Endothelial cell of umbilical vein (primary cell): ENCODE measurements at regions not wholly inside any gene's neighbourhood (a gene's known extent, or its start where the extent isn't known, plus 50 kb on each side); places are given as distances from the start of the nearest gene placed in this dataset.

ENCODE experiments used
- BruUV-seq: library from RNA; stranded (reverse); fragments of 400-500 nt; replicated peaks from 2 replicates; lab custom pipeline; 2021; lab: Mats Ljungman, UMichigan
- CTCF ChIA-PET: fragments of 300-600, 350-600 bp; sonication (Branson Sonifier 250); formaldehyde crosslinking; loops from one replicate; lab custom pipeline; 2021; ENCODE audit warnings: antibody characterized with exemption, inconsistent platforms; lab: Charles Lee
- POLR2A ChIA-PET: fragments of 300-600, 350-600 bp; sonication (Branson Sonifier 250); formaldehyde crosslinking; loops from one replicate; lab custom pipeline; 2021; ENCODE audit warnings: antibody characterized with exemption, inconsistent platforms; lab: Charles Lee
- DNase-seq: peaks from one replicate; pipeline ENCODE4 v3.0.0-alpha.2; 2011; ENCODE audit warnings: low read depth, low spot score
- FAIRE-seq: peaks from 2 replicates; lab custom pipeline; 2011; peaks lifted over from hg19 to GRCh38; lab: Jason Lieb, UNC
- H2AFZ ChIP-seq: 2 replicates; pipeline ENCODE4 v1.6.0; 2012; ENCODE audit warnings: low read depth, low read length, control low read depth, inconsistent platforms
- H3K27ac ChIP-seq: 2 replicates; pipeline ENCODE4 v1.5.1; 2011; ENCODE audit warnings: low read depth, mild to moderate bottlenecking, control low read depth, low read length, moderate library complexity; ENCODE audit not compliant: insufficient read depth
- H3K27me3 ChIP-seq, 2 experiments: 2 replicates each; pipeline versions ENCODE4 v1.6.0 to v1.6.1; 2011; ENCODE audit warnings: low read length in 2 of 2, mixed read lengths in 1 of 2; ENCODE audit not compliant: control insufficient read depth in 2 of 2, insufficient read depth in 2 of 2
- H3K36me3 ChIP-seq, 2 experiments: 2 replicates in 1 of 2; 3 replicates in 1 of 2; pipeline ENCODE4 v1.5.1; 2011; ENCODE audit warnings: low read length in 2 of 2, mild to moderate bottlenecking in 1 of 2, moderate library complexity in 1 of 2; ENCODE audit not compliant: control insufficient read depth in 2 of 2, insufficient read depth in 2 of 2; ENCODE audit errors: extremely low read depth in 1 of 2
- H3K4me1 ChIP-seq: 3 replicates; pipeline ENCODE4 v1.5.1; 2011; ENCODE audit warnings: mild to moderate bottlenecking, low read length; ENCODE audit not compliant: control insufficient read depth, insufficient read depth; ENCODE audit errors: extremely low read depth
- H3K4me2 ChIP-seq: 2 replicates; pipeline ENCODE4 v1.6.1; 2011; ENCODE audit warnings: low read length, control low read depth, mixed read lengths; ENCODE audit not compliant: insufficient read depth
- H3K4me3 ChIP-seq, 3 experiments: fragments of 200-600 bp in 1 of 3; sonication (generic), shearing (Covaris generic) in 1 of 3; replicated peaks in 1 of 3; 2 replicates each; pipeline ENCODE4 v1.5.1; 2011 to 2016; ENCODE audit warnings: control low read depth in 3 of 3, low read length in 3 of 3, mild to moderate bottlenecking in 2 of 3, inconsistent platforms in 1 of 3, low read depth in 1 of 3, moderate library complexity in 1 of 3; ENCODE audit not compliant: insufficient read depth in 1 of 3
- H3K79me2 ChIP-seq: 2 replicates; pipeline ENCODE4 v1.6.0; 2012; ENCODE audit warnings: low read length, inconsistent platforms; ENCODE audit not compliant: control insufficient read depth, insufficient read depth
- H3K9ac ChIP-seq: replicated peaks from 2 replicates; pipeline ENCODE3; 2011; ENCODE audit warnings: low read length, control low read depth; ENCODE audit not compliant: insufficient read depth; ENCODE audit errors: extremely low read depth
- H3K9me1 ChIP-seq: replicated peaks from 3 replicates; pipeline ENCODE4 v1.6.0; 2011; ENCODE audit warnings: mild to moderate bottlenecking, low read length; ENCODE audit not compliant: control insufficient read depth, insufficient read depth; ENCODE audit errors: extremely low read depth
- H3K9me3 ChIP-seq: replicated peaks from 2 replicates; pipeline ENCODE4 v1.5.1; 2012; ENCODE audit warnings: low read length, inconsistent platforms; ENCODE audit not compliant: control insufficient read depth, insufficient read depth
- H4K20me1 ChIP-seq: replicated peaks from 2 replicates; pipeline ENCODE3; 2011; ENCODE audit warnings: mild to moderate bottlenecking, low read length; ENCODE audit not compliant: control insufficient read depth, insufficient read depth; ENCODE audit errors: extremely low read depth
- CTCF ChIP-seq, 2 donors: IDR thresholded peaks; 1 replicate in 1 of 2; 2 replicates in 1 of 2; pipeline ENCODE4 v1.5.1; 2011; ENCODE audit warnings: low read length in 2 of 2, mild to moderate bottlenecking in 2 of 2, moderate library complexity in 2 of 2, control low read depth in 1 of 2, inconsistent platforms in 1 of 2, low read depth in 1 of 2; ENCODE audit not compliant: insufficient read depth in 1 of 2; ENCODE audit errors: extremely low read depth in 1 of 2
- EZH2 ChIP-seq: IDR thresholded peaks from 2 replicates; pipeline ENCODE4 v1.6.1; 2012; ENCODE audit warnings: borderline replicate concordance, low read depth, mild to moderate bottlenecking, moderate library complexity, low read length, inconsistent platforms; ENCODE audit not compliant: severe bottlenecking
- FOS ChIP-seq: IDR thresholded peaks from 2 replicates; pipeline ENCODE4 v1.6.1; 2011; ENCODE audit warnings: mild to moderate bottlenecking, low read length, moderate library complexity, borderline replicate concordance; ENCODE audit not compliant: insufficient read depth
- GATA2 ChIP-seq: IDR thresholded peaks from 2 replicates; pipeline ENCODE4 v1.7.0; 2011; ENCODE audit warnings: low read depth, mild to moderate bottlenecking, moderate library complexity, mixed read lengths, low read length; ENCODE audit not compliant: insufficient read length, insufficient read depth
- JUN ChIP-seq: IDR thresholded peaks from 2 replicates; pipeline ENCODE4 v1.6.1; 2011; ENCODE audit warnings: borderline replicate concordance, low read depth; ENCODE audit not compliant: insufficient read length, insufficient read depth
- MAX ChIP-seq: IDR thresholded peaks from 2 replicates; pipeline ENCODE4 v1.6.1; 2011; ENCODE audit not compliant: insufficient read depth, insufficient read length
- MYC ChIP-seq: IDR thresholded peaks from one replicate; pipeline ENCODE4 v1.6.1; 2011; ENCODE audit warnings: mild to moderate bottlenecking, low read depth, low read length
- POLR2A ChIP-seq: IDR thresholded peaks from 2 replicates; pipeline ENCODE4 v1.6.1; 2012; ENCODE audit warnings: low read depth, mild to moderate bottlenecking, control low read depth, low read length
- POLR2AphosphoS5 ChIP-seq: IDR thresholded peaks from 2 replicates; pipeline ENCODE4 v1.6.1; 2012; ENCODE audit warnings: low read depth, mild to moderate bottlenecking, control low read depth, low read length, moderate library complexity; ENCODE audit not compliant: insufficient read depth
- dilution Hi-C: fragments of 300-500 bp; cut with MboI; formaldehyde crosslinking; loops from one replicate; pipeline ENCODE4 v1.15.0; 2019; ENCODE audit warnings: low sequenced_read_pairs; ENCODE audit not compliant: extremely low pct_ligation_motif_present
- intact Hi-C: fragments of 100-400 bp; cut with micrococcal nuclease; formaldehyde crosslinking; loops from one replicate; pipeline ENCODE4 v1.10.0; 2022

- FAIRE-seq (no peak), DNase-seq (no peak)
- Histone ChIP-seq H3K4me3 (no peak overlapping the region), H3K4me1 (no peaks in the 10 kb centered on the region), H4K20me1 (no peaks in the 10 kb centered on the region), H3K36me3 (no peaks in the 10 kb centered on the region), H3K4me2 (no peak overlapping the region), H3K9ac (no peak overlapping the region), H3K9me1 (no peaks in the 10 kb centered on the region), H3K9me3 (peaks cover 4% of the 10 kb centered on the region), H2AFZ (no peak overlapping the region), H3K27ac (no peak overlapping the region), H3K27me3 (no peaks in the 10 kb centered on the region), H3K79me2 (no peaks in the 10 kb centered on the region)
- intact Hi-C loops: no loop called here
- ChIA-PET CTCF (no interaction called here), POLR2A (no interaction called here)
- dilution Hi-C loops: no loop called here
- BruUV-seq: no TSS peak
- TF ChIP-seq JUN (no peak), POLR2A (no peak), MAX (no peak), FOS (no peak), CTCF (IDR thresholded peaks at IDR 0.05; ENCODE audit: extremely low read depth in 1 of 2, insufficient read depth in 1 of 2, low read depth in 1 of 2, low read length in 2 of 2) (no peak), GATA2 (no peak), MYC (no peak), EZH2 (no peak), POLR2AphosphoS5 (no peak)
Observed at GRCh38 chr1:239437822-239438221, 51.5 kb downstream of the CHRM3 start.
